ENCODE measurements at regions not wholly inside any gene's neighbourhood (a gene's known extent, or its start where the extent isn't known, plus 50 kb on each side); places are given as distances from the start of the nearest gene placed in this dataset.

DNA sequence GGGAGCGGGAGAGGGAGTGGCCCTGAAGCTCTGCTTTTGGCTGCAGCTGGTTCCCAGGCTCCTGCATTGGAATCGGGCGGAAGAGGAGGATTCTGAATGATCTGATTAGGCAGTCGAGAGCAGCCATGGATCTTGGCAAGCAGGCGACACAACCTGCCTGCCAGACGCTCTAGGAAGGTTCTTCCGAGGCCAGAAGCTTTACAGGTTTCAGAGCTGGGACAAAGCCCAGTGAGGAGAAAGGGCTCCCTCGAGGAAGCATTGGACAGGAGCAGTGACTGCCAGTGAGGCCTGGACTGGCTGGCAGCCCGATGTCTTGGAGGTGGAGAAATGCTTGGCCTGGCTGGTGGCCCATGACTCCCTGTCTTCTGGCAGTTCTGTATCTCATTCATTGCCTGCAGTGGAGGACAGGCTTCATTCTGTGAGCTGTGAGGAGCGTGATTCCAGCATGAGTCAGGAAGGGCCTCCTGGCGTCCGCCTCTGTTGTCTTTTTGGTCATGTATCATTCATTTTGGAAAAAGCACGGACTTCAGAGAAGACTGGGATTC is 132.7 kb upstream of the IPO9 start (continued):
- TF ChIP-seq ZBTB33 (IDR thresholded peaks at IDR 0.05) (no peak), JUND (IDR thresholded peaks at IDR 0.05) (no peak), YY1 (IDR thresholded peaks at IDR 0.05) (no peak)
- TF ChIP-seq, protein P1, sequence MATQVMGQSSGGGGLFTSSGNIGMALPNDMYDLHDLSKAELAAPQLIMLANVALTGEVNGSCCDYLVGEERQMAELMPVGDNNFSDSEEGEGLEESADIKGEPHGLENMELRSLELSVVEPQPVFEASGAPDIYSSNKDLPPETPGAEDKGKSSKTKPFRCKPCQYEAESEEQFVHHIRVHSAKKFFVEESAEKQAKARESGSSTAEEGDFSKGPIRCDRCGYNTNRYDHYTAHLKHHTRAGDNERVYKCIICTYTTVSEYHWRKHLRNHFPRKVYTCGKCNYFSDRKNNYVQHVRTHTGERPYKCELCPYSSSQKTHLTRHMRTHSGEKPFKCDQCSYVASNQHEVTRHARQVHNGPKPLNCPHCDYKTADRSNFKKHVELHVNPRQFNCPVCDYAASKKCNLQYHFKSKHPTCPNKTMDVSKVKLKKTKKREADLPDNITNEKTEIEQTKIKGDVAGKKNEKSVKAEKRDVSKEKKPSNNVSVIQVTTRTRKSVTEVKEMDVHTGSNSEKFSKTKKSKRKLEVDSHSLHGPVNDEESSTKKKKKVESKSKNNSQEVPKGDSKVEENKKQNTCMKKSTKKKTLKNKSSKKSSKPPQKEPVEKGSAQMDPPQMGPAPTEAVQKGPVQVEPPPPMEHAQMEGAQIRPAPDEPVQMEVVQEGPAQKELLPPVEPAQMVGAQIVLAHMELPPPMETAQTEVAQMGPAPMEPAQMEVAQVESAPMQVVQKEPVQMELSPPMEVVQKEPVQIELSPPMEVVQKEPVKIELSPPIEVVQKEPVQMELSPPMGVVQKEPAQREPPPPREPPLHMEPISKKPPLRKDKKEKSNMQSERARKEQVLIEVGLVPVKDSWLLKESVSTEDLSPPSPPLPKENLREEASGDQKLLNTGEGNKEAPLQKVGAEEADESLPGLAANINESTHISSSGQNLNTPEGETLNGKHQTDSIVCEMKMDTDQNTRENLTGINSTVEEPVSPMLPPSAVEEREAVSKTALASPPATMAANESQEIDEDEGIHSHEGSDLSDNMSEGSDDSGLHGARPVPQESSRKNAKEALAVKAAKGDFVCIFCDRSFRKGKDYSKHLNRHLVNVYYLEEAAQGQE (IDR thresholded peaks at IDR 0.05): no peak

DNA sequence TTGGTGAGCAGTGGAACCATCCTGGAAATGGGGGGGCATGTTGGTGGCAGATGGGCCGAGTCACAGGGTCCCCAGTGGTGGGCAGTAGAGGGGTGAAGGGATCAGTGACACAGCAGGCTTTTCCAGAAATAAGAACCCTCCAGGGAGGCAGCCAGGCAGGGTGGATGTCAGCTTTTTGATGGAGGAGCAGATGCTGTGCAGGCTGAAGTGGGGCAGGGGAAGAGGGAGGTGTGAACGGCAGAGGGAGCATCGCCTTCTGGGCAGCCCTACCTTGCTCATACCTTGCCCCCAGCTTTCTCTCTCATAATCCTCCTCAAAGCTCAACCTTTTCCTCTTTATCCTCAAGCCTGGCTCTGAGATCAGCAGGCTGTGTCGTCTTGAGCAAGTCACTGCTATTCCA is 131.8 kb upstream of the IPO9 start:
- H3K4me3 ChIP-seq (ENCODE audit: low read depth in 1 of 3, low read length in 3 of 3): no peak overlapping the region
- no peak overlapping the region for H3K9ac ChIP-seq (ENCODE audit: low read depth in 1 of 2, low read length in 2 of 2)
- no peak for DNase-seq (ENCODE audit: low spot score)
- no peak overlapping the region for H3K27ac ChIP-seq (ENCODE audit: low read depth in 1 of 2, low read length in 2 of 2)
- H3K9me3 ChIP-seq (ENCODE audit: control insufficient read depth in 4 of 4, low read length in 3 of 4): no peaks in the 10 kb centered on the region
- H3K27me3 ChIP-seq (ENCODE audit: control insufficient read depth in 4 of 4, insufficient read depth in 4 of 4, low read length in 3 of 4): no peaks in the 10 kb centered on the region
- no peaks in the 10 kb centered on the region for H3K36me3 ChIP-seq (ENCODE audit: control insufficient read depth in 4 of 4, insufficient read depth in 3 of 4, low read depth in 1 of 4, low read length in 3 of 4)
- H3K4me1 ChIP-seq (ENCODE audit: control insufficient read depth in 4 of 4, insufficient read depth in 4 of 4, low read length in 3 of 4): no peaks in the 10 kb centered on the region
- TF ChIP-seq ZBTB33 (IDR thresholded peaks at IDR 0.05) (no peak), GABPA (IDR thresholded peaks at IDR 0.05 in 1 of 2, conservative IDR thresholded peaks at IDR 0.05 in 1 of 2) (no peak), RAD21 (IDR thresholded peaks at IDR 0.05) (no peak), NR2F2 (IDR thresholded peaks at IDR 0.05) (no peak), FOXA1 (IDR thresholded peaks at IDR 0.05) (no peak), EGR1 (IDR thresholded peaks at IDR 0.05; ENCODE audit: low read depth in 2 of 2) (no peak), YY1 (IDR thresholded peaks at IDR 0.05) (no peak), JUND (IDR thresholded peaks at IDR 0.05) (no peak), FOXA2 (IDR thresholded peaks at IDR 0.05) (no peak), HNF4G (IDR thresholded peaks at IDR 0.05) (no peak), CTCF (IDR thresholded peaks at IDR 0.05; ENCODE audit: low read depth, low read length, missing input control) (no peak), ATF3 (IDR thresholded peaks at IDR 0.05) (no peak), HNF4A (conservative IDR thresholded peaks at IDR 0.05) (no peak), RXRA (IDR thresholded peaks at IDR 0.05) (no peak)
- TF ChIP-seq, protein P2, sequence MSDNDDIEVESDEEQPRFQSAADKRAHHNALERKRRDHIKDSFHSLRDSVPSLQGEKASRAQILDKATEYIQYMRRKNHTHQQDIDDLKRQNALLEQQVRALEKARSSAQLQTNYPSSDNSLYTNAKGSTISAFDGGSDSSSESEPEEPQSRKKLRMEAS (IDR thresholded peaks at IDR 0.05): no peak
- TF ChIP-seq, protein P1 (IDR thresholded peaks at IDR 0.05): no peak
- WGBS: 89% methylated on average over 4 of the region's 4 CpGs

Measured in liver (tissue), 8 donors.